ENCODE measurements at regions not wholly inside any gene's neighbourhood (a gene's known extent, or its start where the extent isn't known, plus 50 kb on each side); places are given as distances from the start of the nearest gene placed in this dataset.

GRCh38 chr6:28727559-28728211 lies 196.1 kb downstream of the TRIM27 start:
- peaks cover 6% of the 10 kb centered on the region for H3K9me3 ChIP-seq (replicated peaks)
- H3K4me3 ChIP-seq = no peak overlapping the region
- H3K4me1 ChIP-seq = peaks cover 10% of the 10 kb centered on the region
- H3K27ac ChIP-seq (replicated peaks) = no peak overlapping the region
- TF ChIP-seq, protein P1, sequence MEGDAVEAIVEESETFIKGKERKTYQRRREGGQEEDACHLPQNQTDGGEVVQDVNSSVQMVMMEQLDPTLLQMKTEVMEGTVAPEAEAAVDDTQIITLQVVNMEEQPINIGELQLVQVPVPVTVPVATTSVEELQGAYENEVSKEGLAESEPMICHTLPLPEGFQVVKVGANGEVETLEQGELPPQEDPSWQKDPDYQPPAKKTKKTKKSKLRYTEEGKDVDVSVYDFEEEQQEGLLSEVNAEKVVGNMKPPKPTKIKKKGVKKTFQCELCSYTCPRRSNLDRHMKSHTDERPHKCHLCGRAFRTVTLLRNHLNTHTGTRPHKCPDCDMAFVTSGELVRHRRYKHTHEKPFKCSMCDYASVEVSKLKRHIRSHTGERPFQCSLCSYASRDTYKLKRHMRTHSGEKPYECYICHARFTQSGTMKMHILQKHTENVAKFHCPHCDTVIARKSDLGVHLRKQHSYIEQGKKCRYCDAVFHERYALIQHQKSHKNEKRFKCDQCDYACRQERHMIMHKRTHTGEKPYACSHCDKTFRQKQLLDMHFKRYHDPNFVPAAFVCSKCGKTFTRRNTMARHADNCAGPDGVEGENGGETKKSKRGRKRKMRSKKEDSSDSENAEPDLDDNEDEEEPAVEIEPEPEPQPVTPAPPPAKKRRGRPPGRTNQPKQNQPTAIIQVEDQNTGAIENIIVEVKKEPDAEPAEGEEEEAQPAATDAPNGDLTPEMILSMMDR (IDR thresholded peaks at IDR 0.05; ENCODE audit: borderline replicate concordance) = no peak
- intact Hi-C loops (cut with micrococcal nuclease) = no loop called here
- DNase-seq = no peak
- H3K27me3 ChIP-seq (ENCODE audit: low read depth) = peaks cover 93% of the 10 kb centered on the region
- no peaks in the 10 kb centered on the region for H3K36me3 ChIP-seq

- Histone ChIP-seq H3K36me3 (no peaks in the 10 kb centered on the region), H3K27me3 (ENCODE audit: low read depth) (peaks cover 95% of the 10 kb centered on the region)
Measured at GRCh38 chr6:28729501-28730402, 194.0 kb downstream of the TRIM27 start.

GRCh38 chr6:28732052-28732451 lies 191.7 kb downstream of the TRIM27 start:
- H3K27me3 ChIP-seq (ENCODE audit: low read depth) = peaks cover 95% of the 10 kb centered on the region
- no peak overlapping the region for H3K27ac ChIP-seq (replicated peaks)
- no peak for DNase-seq
- TF ChIP-seq, protein P1 (IDR thresholded peaks at IDR 0.05; ENCODE audit: borderline replicate concordance) = no peak
- H3K36me3 ChIP-seq = no peaks in the 10 kb centered on the region
- peaks cover 11% of the 10 kb centered on the region for H3K9me3 ChIP-seq (replicated peaks)
- no peak overlapping the region for H3K4me3 ChIP-seq
- H3K4me1 ChIP-seq = peaks cover 10% of the 10 kb centered on the region
- intact Hi-C loops (cut with micrococcal nuclease) = no loop called here

More at GRCh38 chr6:28729501-28730402, 194.0 kb downstream of the TRIM27 start:
- TF ChIP-seq, protein P1 (IDR thresholded peaks at IDR 0.05; ENCODE audit: borderline replicate concordance) = no peak
- Histone ChIP-seq H3K4me1 (peaks cover 10% of the 10 kb centered on the region), H3K9me3 (replicated peaks) (peaks cover 11% of the 10 kb centered on the region), H3K27ac (replicated peaks) (no peak overlapping the region), H3K4me3 (peak overlapping the region; percentile 63)
- intact Hi-C loops (cut with micrococcal nuclease) = no loop called here
- DNase-seq = no peak

- no peak for DNase-seq
- H3K27ac ChIP-seq (replicated peaks) = no peak overlapping the region
- intact Hi-C loops (cut with micrococcal nuclease) = no loop called here
Measured at GRCh38 chr6:28734443-28734959, 189.3 kb downstream of the TRIM27 start.

GRCh38 chr6:28736121-28736520 lies 187.7 kb downstream of the TRIM27 start:
- Histone ChIP-seq H3K4me3 (no peak overlapping the region), H3K36me3 (no peaks in the 10 kb centered on the region), H3K9me3 (replicated peaks) (peaks cover 12% of the 10 kb centered on the region), H3K4me1 (no peaks in the 10 kb centered on the region), H3K27me3 (ENCODE audit: low read depth) (peaks cover 100% of the 10 kb centered on the region), H3K27ac (replicated peaks) (no peak overlapping the region)
- no peak for DNase-seq
- intact Hi-C loops (cut with micrococcal nuclease) = no loop called here
- TF ChIP-seq, protein P1 (IDR thresholded peaks at IDR 0.05; ENCODE audit: borderline replicate concordance) = no peak

More at GRCh38 chr6:28734443-28734959, 189.3 kb downstream of the TRIM27 start:
- no peaks in the 10 kb centered on the region for H3K4me1 ChIP-seq
- no peak overlapping the region for H3K4me3 ChIP-seq
- peaks cover 100% of the 10 kb centered on the region for H3K27me3 ChIP-seq (ENCODE audit: low read depth)
- H3K36me3 ChIP-seq = no peaks in the 10 kb centered on the region
- H3K9me3 ChIP-seq (replicated peaks) = peaks cover 11% of the 10 kb centered on the region
- TF ChIP-seq, protein P1 (IDR thresholded peaks at IDR 0.05; ENCODE audit: borderline replicate concordance) = no peak

All from left ventricle myocardium inferior (tissue), 1 donor.